HG02798 (cell line): ENCODE measurements at regions not wholly inside any gene's neighbourhood (a gene's known extent, or its start where the extent isn't known, plus 50 kb on each side); places are given as distances from the start of the nearest gene placed in this dataset.

Experiments used
- ATAC-seq: cut with Tn5 transposase; IDR thresholded peaks from one replicate; pipeline ENCODE4 v1.9.1; 2021; ENCODE audit warnings: mild to moderate bottlenecking; ENCODE audit not compliant: unreplicated experiment, poor library complexity

- no peak for ATAC-seq
These were observed 51.0 kb upstream of the FGF10 start for GRCh38 chr5:44440186-44440585.
